ENCODE measurements at regions not wholly inside any gene's neighbourhood (a gene's known extent, or its start where the extent isn't known, plus 50 kb on each side); places are given as distances from the start of the nearest gene placed in this dataset.

DNA sequence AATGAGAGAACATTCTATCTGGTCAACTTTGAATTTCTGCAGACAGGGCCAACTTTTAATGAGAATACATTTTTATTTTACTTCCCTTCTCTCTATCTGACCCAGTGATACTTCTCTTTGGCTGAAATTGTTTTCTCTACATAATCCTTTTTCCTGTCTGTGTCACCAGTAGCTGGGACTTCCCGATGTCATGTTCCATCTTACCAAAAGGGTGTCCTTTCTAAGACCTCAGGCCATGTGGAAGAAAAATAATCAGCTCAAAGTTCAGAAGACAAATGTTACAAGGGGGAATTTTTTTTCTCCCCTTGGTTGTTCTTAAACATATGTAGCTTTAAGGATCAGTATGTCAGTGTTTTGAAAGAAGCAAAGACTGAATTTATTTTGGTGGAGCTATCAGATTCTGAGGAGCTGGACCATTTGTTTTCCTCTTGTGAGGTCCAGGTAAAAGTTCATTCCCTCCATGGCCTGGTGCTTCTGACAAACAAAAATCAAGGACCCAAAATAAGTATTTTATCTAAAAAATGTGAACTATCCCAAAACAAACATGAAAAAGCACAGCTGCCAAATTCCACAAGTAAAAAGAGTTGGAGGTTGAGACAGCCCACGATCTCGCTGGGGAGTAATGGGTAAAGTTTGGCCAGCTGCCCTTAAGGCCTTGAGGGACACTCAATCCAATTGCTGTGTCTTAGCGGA, 859.4 kb upstream of the NR2F2 start:
- no peak for TF ChIP-seq EZH2 (IDR thresholded peaks at IDR 0.05; ENCODE audit: insufficient read depth, poor library complexity, severe bottlenecking)
- TF ChIP-seq EZH2phosphoT487 (IDR thresholded peaks at IDR 0.05; ENCODE audit: insufficient read depth, low read depth): no peak

All from GM23248 (cell line).